Neural cell (in vitro differentiated cells): ENCODE measurements at regions not wholly inside any gene's neighbourhood (a gene's known extent, or its start where the extent isn't known, plus 50 kb on each side); places are given as distances from the start of the nearest gene placed in this dataset.

Experiments used
- H2AFZ ChIP-seq: fragments of 200-600, 300-800 bp; sonication (generic), shearing (Covaris generic); 2 replicates; pipeline ENCODE4 v1.6.0; 2014; ENCODE audit warnings: low read depth, mild to moderate bottlenecking, antibody characterized with exemption, low read length, moderate library complexity
- H3F3A ChIP-seq: fragments of 200-600 bp; shearing (Covaris generic); 2 replicates; pipeline ENCODE4 v1.6.1; 2016; ENCODE audit warnings: mild to moderate bottlenecking, moderate library complexity, mixed read lengths, antibody characterized with exemption, low read length; ENCODE audit not compliant: insufficient read depth, poor library complexity, severe bottlenecking
- H3K27ac ChIP-seq: fragments of 200-600, 300-800 bp; sonication (generic), shearing (Covaris generic); 2 replicates; pipeline ENCODE4 v1.5.1; 2014; ENCODE audit warnings: mild to moderate bottlenecking, low read length, moderate library complexity
- H3K27me3 ChIP-seq: fragments of 300-800, 200-600 bp; sonication (generic), shearing (Covaris generic); 2 replicates; pipeline ENCODE4 v1.6.0; 2014; ENCODE audit warnings: mild to moderate bottlenecking, low read depth, low read length, moderate library complexity; ENCODE audit not compliant: insufficient read depth
- H3K36me3 ChIP-seq: fragments of 300-800, 200-600 bp; sonication (generic), shearing (Covaris generic); 2 replicates; pipeline ENCODE4 v1.5.1; 2014; ENCODE audit warnings: mild to moderate bottlenecking, antibody characterized with exemption, low read length, moderate library complexity; ENCODE audit not compliant: insufficient read depth
- H3K4me2 ChIP-seq: fragments of 300-800, 200-600 bp; sonication (generic), shearing (Covaris generic); 2 replicates; pipeline ENCODE4 v1.6.0; 2014; ENCODE audit warnings: mild to moderate bottlenecking, low read length
- H3K4me3 ChIP-seq: fragments of 300-800, 200-600 bp; sonication (generic), shearing (Covaris generic); 2 replicates; pipeline ENCODE4 v1.5.1; 2014; ENCODE audit warnings: mild to moderate bottlenecking, low read length, moderate library complexity
- H3K79me2 ChIP-seq: fragments of 200-600 bp; shearing (Covaris generic); replicated peaks from 2 replicates; pipeline ENCODE4 v1.6.0; 2014; ENCODE audit warnings: mild to moderate bottlenecking, low read length, moderate library complexity; ENCODE audit not compliant: insufficient read depth
- H3K9ac ChIP-seq: fragments of 300-800, 200-600 bp; sonication (generic), shearing (Covaris generic); 2 replicates; pipeline ENCODE4 v1.6.1; 2016; ENCODE audit warnings: mild to moderate bottlenecking, low read length, mixed read lengths
- H3K9me2 ChIP-seq: fragments of 200-600 bp; shearing (Covaris generic); 2 replicates; pipeline ENCODE4 v1.6.1; 2016; ENCODE audit warnings: mild to moderate bottlenecking, low read length, mixed read lengths; ENCODE audit not compliant: insufficient read depth
- H3K9me3 ChIP-seq: fragments of 200-600, 300-800 bp; sonication (generic), shearing (Covaris generic); 2 replicates; pipeline ENCODE4 v1.6.1; 2016; ENCODE audit warnings: mild to moderate bottlenecking, mixed run types, low read length, moderate library complexity, mixed read lengths
- H4K20me1 ChIP-seq: fragments of 200-600 bp; shearing (Covaris generic); 2 replicates; pipeline ENCODE4 v1.6.1; 2016; ENCODE audit warnings: mild to moderate bottlenecking, mixed run types; ENCODE audit not compliant: insufficient read depth
- EP300 ChIP-seq: fragments of 450-650 bp; conservative IDR thresholded peaks from 2 replicates; pipeline ENCODE4 v1.6.1; 2014; ENCODE audit warnings: antibody characterized with exemption, mild to moderate bottlenecking, moderate library complexity; ENCODE audit not compliant: poor library complexity, severe bottlenecking
- EZH2 ChIP-seq: fragments of 200-600, 300-800 bp; shearing (Covaris generic), sonication (generic); IDR thresholded peaks from 2 replicates; pipeline ENCODE4 v1.6.1; 2014; ENCODE audit warnings: antibody characterized with exemption, low read length, borderline replicate concordance, mild to moderate bottlenecking; ENCODE audit not compliant: insufficient read depth, poor library complexity, severe bottlenecking
- MXI1 ChIP-seq: fragments of 450-650 bp; conservative IDR thresholded peaks from 2 replicates; pipeline ENCODE4 v1.6.1; 2014; ENCODE audit warnings: antibody characterized with exemption, mild to moderate bottlenecking; ENCODE audit not compliant: poor library complexity, severe bottlenecking
- POLR2AphosphoS5 ChIP-seq: IDR thresholded peaks from 2 replicates; pipeline ENCODE4 v1.6.1; 2012
- RAD21 ChIP-seq: fragments of 450-650 bp; conservative IDR thresholded peaks from 2 replicates; pipeline ENCODE4 v1.6.1; 2014; ENCODE audit warnings: antibody characterized with exemption, mild to moderate bottlenecking, moderate library complexity
- SMC3 ChIP-seq: fragments of 450-650 bp; conservative IDR thresholded peaks from 2 replicates; pipeline ENCODE4 v1.6.1; 2014; ENCODE audit warnings: antibody characterized with exemption, mild to moderate bottlenecking, moderate library complexity; ENCODE audit not compliant: poor library complexity
- TAF1 ChIP-seq: IDR thresholded peaks from 2 replicates; pipeline ENCODE4 v1.6.1; 2012; ENCODE audit warnings: low read depth
- TF ChIP-seq, protein P1 (sequence below): IDR thresholded peaks from 2 replicates; pipeline ENCODE4 v1.6.1; 2012; ENCODE audit warnings: borderline replicate concordance
- TF ChIP-seq, protein P2 (sequence below): fragments of 450-650 bp; IDR thresholded peaks from 2 replicates; pipeline ENCODE4 v1.5.1; 2014; ENCODE audit warnings: antibody characterized with exemption, mild to moderate bottlenecking, moderate library complexity; ENCODE audit not compliant: poor library complexity, severe bottlenecking

DNA sequence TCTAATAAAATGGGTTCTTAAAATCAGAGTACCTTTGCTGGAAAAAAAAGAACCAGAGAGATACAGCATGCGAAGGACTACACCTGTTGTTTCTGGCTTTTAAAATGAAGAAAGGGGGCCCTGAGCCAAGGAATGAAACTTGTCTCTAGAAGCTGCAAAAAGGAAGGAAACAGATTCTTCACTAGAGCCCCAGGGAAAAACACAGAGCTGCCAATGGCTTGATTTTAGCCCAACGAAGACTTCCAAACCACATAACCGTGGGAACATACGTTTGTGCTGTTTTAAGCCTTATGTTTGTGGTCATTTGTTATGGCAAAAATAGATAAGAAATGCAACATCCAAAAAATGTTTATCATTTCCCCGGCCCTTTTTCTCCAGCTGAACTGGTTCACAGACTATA, 780.0 kb downstream of the SORCS1 start:
- Histone ChIP-seq H3K79me2 (no peaks in the 10 kb centered on the region), H3K9ac (no peak overlapping the region), H3K27ac (no peak overlapping the region), H3F3A (no peaks in the 10 kb centered on the region), H3K4me3 (no peak overlapping the region), H2AFZ (no peak overlapping the region), H4K20me1 (no peaks in the 10 kb centered on the region), H3K9me3 (no peaks in the 10 kb centered on the region), H3K27me3 (no peaks in the 10 kb centered on the region), H3K4me2 (no peak overlapping the region), H3K36me3 (no peaks in the 10 kb centered on the region), H3K9me2 (no peaks in the 10 kb centered on the region)
- TF ChIP-seq POLR2AphosphoS5 = no peak
- TF ChIP-seq, protein P1, sequence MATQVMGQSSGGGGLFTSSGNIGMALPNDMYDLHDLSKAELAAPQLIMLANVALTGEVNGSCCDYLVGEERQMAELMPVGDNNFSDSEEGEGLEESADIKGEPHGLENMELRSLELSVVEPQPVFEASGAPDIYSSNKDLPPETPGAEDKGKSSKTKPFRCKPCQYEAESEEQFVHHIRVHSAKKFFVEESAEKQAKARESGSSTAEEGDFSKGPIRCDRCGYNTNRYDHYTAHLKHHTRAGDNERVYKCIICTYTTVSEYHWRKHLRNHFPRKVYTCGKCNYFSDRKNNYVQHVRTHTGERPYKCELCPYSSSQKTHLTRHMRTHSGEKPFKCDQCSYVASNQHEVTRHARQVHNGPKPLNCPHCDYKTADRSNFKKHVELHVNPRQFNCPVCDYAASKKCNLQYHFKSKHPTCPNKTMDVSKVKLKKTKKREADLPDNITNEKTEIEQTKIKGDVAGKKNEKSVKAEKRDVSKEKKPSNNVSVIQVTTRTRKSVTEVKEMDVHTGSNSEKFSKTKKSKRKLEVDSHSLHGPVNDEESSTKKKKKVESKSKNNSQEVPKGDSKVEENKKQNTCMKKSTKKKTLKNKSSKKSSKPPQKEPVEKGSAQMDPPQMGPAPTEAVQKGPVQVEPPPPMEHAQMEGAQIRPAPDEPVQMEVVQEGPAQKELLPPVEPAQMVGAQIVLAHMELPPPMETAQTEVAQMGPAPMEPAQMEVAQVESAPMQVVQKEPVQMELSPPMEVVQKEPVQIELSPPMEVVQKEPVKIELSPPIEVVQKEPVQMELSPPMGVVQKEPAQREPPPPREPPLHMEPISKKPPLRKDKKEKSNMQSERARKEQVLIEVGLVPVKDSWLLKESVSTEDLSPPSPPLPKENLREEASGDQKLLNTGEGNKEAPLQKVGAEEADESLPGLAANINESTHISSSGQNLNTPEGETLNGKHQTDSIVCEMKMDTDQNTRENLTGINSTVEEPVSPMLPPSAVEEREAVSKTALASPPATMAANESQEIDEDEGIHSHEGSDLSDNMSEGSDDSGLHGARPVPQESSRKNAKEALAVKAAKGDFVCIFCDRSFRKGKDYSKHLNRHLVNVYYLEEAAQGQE = no peak
- TF ChIP-seq, protein P2, sequence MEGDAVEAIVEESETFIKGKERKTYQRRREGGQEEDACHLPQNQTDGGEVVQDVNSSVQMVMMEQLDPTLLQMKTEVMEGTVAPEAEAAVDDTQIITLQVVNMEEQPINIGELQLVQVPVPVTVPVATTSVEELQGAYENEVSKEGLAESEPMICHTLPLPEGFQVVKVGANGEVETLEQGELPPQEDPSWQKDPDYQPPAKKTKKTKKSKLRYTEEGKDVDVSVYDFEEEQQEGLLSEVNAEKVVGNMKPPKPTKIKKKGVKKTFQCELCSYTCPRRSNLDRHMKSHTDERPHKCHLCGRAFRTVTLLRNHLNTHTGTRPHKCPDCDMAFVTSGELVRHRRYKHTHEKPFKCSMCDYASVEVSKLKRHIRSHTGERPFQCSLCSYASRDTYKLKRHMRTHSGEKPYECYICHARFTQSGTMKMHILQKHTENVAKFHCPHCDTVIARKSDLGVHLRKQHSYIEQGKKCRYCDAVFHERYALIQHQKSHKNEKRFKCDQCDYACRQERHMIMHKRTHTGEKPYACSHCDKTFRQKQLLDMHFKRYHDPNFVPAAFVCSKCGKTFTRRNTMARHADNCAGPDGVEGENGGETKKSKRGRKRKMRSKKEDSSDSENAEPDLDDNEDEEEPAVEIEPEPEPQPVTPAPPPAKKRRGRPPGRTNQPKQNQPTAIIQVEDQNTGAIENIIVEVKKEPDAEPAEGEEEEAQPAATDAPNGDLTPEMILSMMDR = no peak
- TF ChIP-seq EP300 = no peak
- TF ChIP-seq EZH2 = no peak
- TF ChIP-seq SMC3 = no peak
- no peak for TF ChIP-seq MXI1
- TF ChIP-seq RAD21 = no peak
- TF ChIP-seq TAF1 = no peak

DNA sequence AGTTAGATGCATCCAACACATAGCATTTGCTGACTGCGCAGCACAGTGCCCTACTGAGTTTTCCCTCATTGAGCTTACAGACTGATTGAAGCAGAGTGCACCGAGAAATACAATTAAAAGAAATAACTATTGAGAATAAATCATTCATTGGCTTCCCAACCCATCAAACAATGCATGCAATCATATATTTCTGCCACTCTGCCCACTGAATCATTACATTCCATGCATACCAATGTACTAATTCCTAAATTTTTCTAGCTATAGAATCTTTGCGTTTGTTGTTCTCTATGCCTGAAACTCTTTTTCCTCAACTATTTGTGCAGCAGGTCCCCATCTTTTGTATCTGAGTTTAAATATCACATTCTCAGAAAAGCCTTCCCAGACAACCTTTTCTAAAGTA, 783.8 kb downstream of the SORCS1 start:
- no peaks in the 10 kb centered on the region for H3F3A ChIP-seq
- no peak overlapping the region for H3K9ac ChIP-seq
- H3K4me3 ChIP-seq = no peak overlapping the region
- H4K20me1 ChIP-seq = no peaks in the 10 kb centered on the region
- no peaks in the 10 kb centered on the region for H3K27me3 ChIP-seq
- no peaks in the 10 kb centered on the region for H3K36me3 ChIP-seq
- H3K9me2 ChIP-seq = no peaks in the 10 kb centered on the region
- no peaks in the 10 kb centered on the region for H3K9me3 ChIP-seq
- H3K4me2 ChIP-seq = no peak overlapping the region
- TF ChIP-seq, protein P2 = no peak
- TF ChIP-seq POLR2AphosphoS5 (no peak), TAF1 (no peak), MXI1 (no peak), EZH2 (no peak), EP300 (no peak), RAD21 (no peak), SMC3 (no peak)
- TF ChIP-seq, protein P1 = no peak
- H3K79me2 ChIP-seq = no peaks in the 10 kb centered on the region
- H3K27ac ChIP-seq = no peak overlapping the region
- H2AFZ ChIP-seq = no peak overlapping the region
